ENCODE measurements at regions not wholly inside any gene's neighbourhood (a gene's known extent, or its start where the extent isn't known, plus 50 kb on each side); places are given as distances from the start of the nearest gene placed in this dataset.

DNA sequence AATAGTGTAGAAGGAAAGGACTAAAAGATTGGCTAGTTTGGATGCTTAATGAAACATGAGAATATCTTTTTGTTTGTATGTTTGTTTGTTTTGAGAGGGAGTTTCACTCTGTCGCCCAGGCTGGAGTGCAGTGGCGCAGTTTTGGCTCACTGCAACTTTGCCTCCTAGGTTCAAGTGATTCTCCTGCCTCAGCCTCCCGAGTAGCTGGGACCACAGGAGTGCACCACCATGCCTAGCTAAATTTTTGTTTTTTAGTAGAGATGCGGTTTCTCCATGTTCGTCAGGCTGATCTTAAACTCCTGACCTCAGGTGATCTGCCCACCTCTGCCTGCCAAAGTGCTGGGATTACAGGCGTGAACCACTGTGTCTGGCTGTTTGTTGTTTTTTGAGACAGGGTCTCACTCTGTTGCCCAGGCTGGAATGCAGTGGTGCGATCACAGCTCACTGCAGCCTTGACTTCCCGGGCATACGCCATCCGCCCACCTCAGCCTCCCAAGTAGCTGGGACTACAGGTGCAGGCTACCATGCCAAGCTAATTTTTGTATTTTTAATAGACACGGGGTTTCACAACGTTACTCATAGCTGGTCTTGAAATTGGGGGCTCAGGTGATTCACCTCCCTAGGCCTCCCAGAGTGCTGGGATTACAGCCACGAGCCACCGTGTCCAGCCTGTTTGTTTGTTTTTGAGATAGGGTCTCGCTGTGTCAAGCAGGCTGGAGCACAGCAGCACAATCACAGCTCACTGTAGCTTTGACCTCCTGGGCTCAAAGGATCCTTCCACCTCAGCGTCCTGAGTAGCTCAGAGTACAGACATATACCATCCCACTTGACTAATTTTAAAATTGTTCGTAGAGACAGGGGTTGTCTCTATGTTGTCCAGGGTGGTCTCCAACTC is 209.2 kb downstream of the MYCN start:
- 87 to 88% methylated on average over 17 of the region's 17 CpGs for WGBS, 2 donors
- Histone ChIP-seq H3K27ac (no peak overlapping the region), H3K4me1 (no peaks in the 10 kb centered on the region), H3K27me3 (no peaks in the 10 kb centered on the region), H3K36me3 (no peaks in the 10 kb centered on the region), H3K4me3 (no peak overlapping the region), H3K9me3 (no peaks in the 10 kb centered on the region)
- intact Hi-C loops (cut with DNase I), result no loop called here
- no peak for TF ChIP-seq POLR2AphosphoS5 (IDR thresholded peaks at IDR 0.05)
- TF ChIP-seq, protein P1, sequence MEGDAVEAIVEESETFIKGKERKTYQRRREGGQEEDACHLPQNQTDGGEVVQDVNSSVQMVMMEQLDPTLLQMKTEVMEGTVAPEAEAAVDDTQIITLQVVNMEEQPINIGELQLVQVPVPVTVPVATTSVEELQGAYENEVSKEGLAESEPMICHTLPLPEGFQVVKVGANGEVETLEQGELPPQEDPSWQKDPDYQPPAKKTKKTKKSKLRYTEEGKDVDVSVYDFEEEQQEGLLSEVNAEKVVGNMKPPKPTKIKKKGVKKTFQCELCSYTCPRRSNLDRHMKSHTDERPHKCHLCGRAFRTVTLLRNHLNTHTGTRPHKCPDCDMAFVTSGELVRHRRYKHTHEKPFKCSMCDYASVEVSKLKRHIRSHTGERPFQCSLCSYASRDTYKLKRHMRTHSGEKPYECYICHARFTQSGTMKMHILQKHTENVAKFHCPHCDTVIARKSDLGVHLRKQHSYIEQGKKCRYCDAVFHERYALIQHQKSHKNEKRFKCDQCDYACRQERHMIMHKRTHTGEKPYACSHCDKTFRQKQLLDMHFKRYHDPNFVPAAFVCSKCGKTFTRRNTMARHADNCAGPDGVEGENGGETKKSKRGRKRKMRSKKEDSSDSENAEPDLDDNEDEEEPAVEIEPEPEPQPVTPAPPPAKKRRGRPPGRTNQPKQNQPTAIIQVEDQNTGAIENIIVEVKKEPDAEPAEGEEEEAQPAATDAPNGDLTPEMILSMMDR (IDR thresholded peaks at IDR 0.05), result no peak
- no peak for TF ChIP-seq EP300 (IDR thresholded peaks at IDR 0.05)
- TF ChIP-seq POLR2A (IDR thresholded peaks at IDR 0.05), result no peak
- no peak for DNase-seq

DNA sequence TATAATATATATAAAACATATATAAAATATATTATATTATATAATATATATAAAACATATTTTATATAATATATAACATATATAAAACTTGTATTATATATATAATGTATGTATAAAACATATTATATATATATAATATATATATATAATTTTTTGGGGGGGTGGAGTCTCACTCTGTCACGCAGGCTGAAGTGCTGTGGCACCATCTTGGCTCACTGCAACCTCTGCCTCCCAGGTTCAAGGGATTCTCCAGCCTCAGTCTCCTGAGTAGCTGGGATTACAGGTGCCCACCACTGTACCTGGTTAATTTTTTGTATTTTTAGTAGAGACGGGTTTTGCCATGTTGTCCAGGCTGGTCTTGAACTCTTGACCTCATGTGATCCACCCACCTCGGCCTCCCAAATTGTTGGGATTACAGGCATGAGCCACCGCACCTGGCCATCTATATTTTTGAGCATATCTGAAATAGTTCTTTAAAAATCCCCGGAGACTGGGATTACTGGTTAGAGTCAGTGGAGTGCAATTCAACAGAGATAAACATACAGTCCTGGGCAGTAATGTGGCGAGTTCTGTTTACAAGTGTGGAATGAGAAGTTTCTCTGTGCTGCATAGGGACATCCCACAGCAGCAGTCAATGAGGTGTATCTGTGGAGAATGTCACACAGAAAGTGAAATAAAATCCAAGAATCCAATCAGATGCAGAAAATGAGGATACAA is 208.4 kb downstream of the MYCN start:
- Histone ChIP-seq H3K27me3 (no peaks in the 10 kb centered on the region), H3K9me3 (no peaks in the 10 kb centered on the region), H3K4me1 (no peaks in the 10 kb centered on the region), H3K27ac (no peak overlapping the region), H3K4me3 (no peak overlapping the region), H3K36me3 (no peaks in the 10 kb centered on the region)
- intact Hi-C loops (cut with DNase I), result no loop called here
- WGBS, 2 donors, result 69 to 88% methylated on average over 6 of the region's 6 CpGs
- TF ChIP-seq POLR2AphosphoS5 (IDR thresholded peaks at IDR 0.05), result no peak
- no peak for TF ChIP-seq EP300 (IDR thresholded peaks at IDR 0.05)
- TF ChIP-seq, protein P1 (IDR thresholded peaks at IDR 0.05), result no peak
- TF ChIP-seq POLR2A (IDR thresholded peaks at IDR 0.05), result no peak
- no peak for DNase-seq

DNA sequence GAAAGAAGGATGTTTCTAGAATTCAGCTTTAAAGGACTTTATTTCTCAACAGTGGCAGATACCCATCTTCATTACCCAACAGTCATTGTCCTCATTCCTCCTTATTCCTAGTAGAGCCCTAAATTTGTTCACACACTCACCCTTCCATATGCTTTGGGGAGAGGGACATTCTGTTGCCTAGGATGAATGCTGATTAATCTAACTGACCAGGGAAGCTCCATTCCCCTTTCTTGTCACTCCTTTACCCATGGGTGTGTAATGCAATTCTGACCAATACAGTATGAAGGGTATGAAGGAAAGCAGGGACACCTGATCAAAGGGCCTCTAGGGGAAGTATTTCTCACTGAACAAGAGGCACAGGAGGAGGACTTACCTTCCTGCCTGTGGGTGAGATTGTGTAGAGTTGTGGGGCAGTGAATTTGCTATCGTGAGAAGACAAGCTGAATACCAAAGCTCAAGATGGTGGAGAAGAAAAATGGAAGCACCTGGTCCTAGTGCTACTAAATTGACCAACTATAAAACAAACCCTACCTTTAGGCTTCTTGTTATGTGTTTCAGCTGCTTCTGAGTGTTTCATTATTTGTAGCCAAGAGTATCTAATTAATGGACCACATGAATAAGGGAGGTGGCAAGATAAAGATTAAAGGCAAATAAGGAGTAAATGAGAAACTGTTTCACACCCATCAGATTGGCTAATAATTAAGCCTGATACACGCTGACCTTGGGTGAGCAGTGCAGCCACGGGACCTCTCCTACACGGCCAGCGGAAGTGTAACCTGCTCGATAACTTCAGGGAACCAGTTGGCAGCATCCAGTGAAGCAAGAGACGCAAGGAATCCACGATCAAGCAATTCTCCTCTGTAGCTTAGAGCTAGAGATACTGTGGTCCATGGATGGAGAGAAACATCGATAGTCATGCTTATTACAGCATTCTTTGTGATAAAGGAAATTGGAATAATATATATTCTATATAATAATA is 202.3 kb downstream of the MYCN start:
- DNase-seq, result no peak
- H3K4me1 ChIP-seq, result no peaks in the 10 kb centered on the region
- no peak overlapping the region for H3K4me3 ChIP-seq
- 90 to 92% methylated on average over 9 of the region's 9 CpGs for WGBS, 2 donors
- TF ChIP-seq EP300 (IDR thresholded peaks at IDR 0.05) (no peak), POLR2AphosphoS5 (IDR thresholded peaks at IDR 0.05) (no peak), POLR2A (IDR thresholded peaks at IDR 0.05) (no peak)
- TF ChIP-seq, protein P1 (IDR thresholded peaks at IDR 0.05), result no peak
- intact Hi-C loops (cut with DNase I), result no loop called here
- no peaks in the 10 kb centered on the region for H3K36me3 ChIP-seq
- no peak overlapping the region for H3K27ac ChIP-seq
- H3K27me3 ChIP-seq, result no peaks in the 10 kb centered on the region
- no peaks in the 10 kb centered on the region for H3K9me3 ChIP-seq

DNA sequence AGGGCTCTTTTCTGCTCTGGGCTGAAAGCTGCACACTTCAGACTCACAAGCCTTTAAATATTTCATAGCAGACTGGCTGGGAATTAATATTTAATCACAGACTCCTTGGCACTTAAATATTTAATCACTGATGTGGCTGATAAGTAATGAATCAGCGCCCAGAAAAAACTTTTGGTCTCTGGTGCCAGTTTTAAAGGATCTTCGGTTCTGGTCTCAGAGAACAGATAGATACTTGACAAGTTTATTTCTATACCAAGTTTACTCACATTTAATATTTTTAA is 201.2 kb downstream of the MYCN start:
- Histone ChIP-seq H3K4me3 (no peak overlapping the region), H3K4me1 (no peaks in the 10 kb centered on the region), H3K27me3 (no peaks in the 10 kb centered on the region), H3K27ac (no peak overlapping the region), H3K36me3 (no peaks in the 10 kb centered on the region), H3K9me3 (no peaks in the 10 kb centered on the region)
- 88 to 94% methylated on average over 2 of the region's 2 CpGs for WGBS, 2 donors
- intact Hi-C loops (cut with DNase I), result no loop called here
- TF ChIP-seq EP300 (IDR thresholded peaks at IDR 0.05) (no peak), POLR2A (IDR thresholded peaks at IDR 0.05) (no peak), POLR2AphosphoS5 (IDR thresholded peaks at IDR 0.05) (no peak)
- TF ChIP-seq, protein P1 (IDR thresholded peaks at IDR 0.05), result no peak
- DNase-seq, result no peak

All from sigmoid colon (tissue), 6 donors.